GM23338 (cell line): ENCODE measurements at regions not wholly inside any gene's neighbourhood (a gene's known extent, or its start where the extent isn't known, plus 50 kb on each side); places are given as distances from the start of the nearest gene placed in this dataset.

Experiments
- ATAC-seq: fragments of 200-7000 bp; cut with Tn5 transposase; 3 replicates; pipeline ENCODE4 v1.9.1; 2020
- DNase-seq: peaks from one replicate; pipeline ENCODE4 v3.0.0-alpha.2; 2015; ENCODE audit warnings: low spot score
- H2AFZ ChIP-seq: fragments of 200-600 bp; sonication (generic); 2 replicates; pipeline ENCODE4 v1.8.0; 2016; ENCODE audit warnings: antibody characterized with exemption, mild to moderate bottlenecking, moderate library complexity
- H3F3A ChIP-seq: fragments of 200-600 bp; sonication (generic); replicated peaks from 2 replicates; pipeline ENCODE4 v1.8.0; 2017; ENCODE audit warnings: antibody characterized with exemption, mixed run types, low read depth
- H3K27ac ChIP-seq: fragments of 200-600 bp; sonication (generic); 2 replicates; pipeline ENCODE4 v1.6.1; 2016; ENCODE audit warnings: low read depth
- H3K27me3 ChIP-seq: fragments of 200-600 bp; sonication (generic); 2 replicates; pipeline ENCODE4 v1.8.0; 2016; ENCODE audit warnings: mild to moderate bottlenecking, mixed run types, moderate library complexity; ENCODE audit not compliant: insufficient read depth
- H3K36me3 ChIP-seq: fragments of 200-600 bp; sonication (generic); 2 replicates; pipeline ENCODE4 v1.8.0; 2016; ENCODE audit warnings: mild to moderate bottlenecking; ENCODE audit not compliant: insufficient read depth
- H3K4me1 ChIP-seq: fragments of 200-600 bp; sonication (generic); 2 replicates; pipeline ENCODE4 v1.8.0; 2016; ENCODE audit warnings: mild to moderate bottlenecking, moderate library complexity; ENCODE audit not compliant: insufficient read depth
- H3K4me2 ChIP-seq: fragments of 200-600 bp; sonication (generic); 2 replicates; pipeline ENCODE4 v1.7.1; 2017; ENCODE audit warnings: mixed run types
- H3K4me3 ChIP-seq: fragments of 200-600 bp; sonication (generic); 2 replicates; pipeline ENCODE4 v1.6.1; 2016; ENCODE audit warnings: mixed run types
- H3K79me2 ChIP-seq: fragments of 200-600 bp; sonication (generic); replicated peaks from 2 replicates; pipeline ENCODE4 v1.8.0; 2017; ENCODE audit warnings: mild to moderate bottlenecking; ENCODE audit not compliant: insufficient read depth
- H3K9me2 ChIP-seq: fragments of 200-600 bp; sonication (generic); 2 replicates; pipeline ENCODE4 v1.8.0; 2017; ENCODE audit not compliant: insufficient read depth
- H4K20me1 ChIP-seq: fragments of 200-600 bp; sonication (generic); replicated peaks from 2 replicates; pipeline ENCODE4 v1.8.0; 2017; ENCODE audit warnings: mild to moderate bottlenecking; ENCODE audit not compliant: insufficient read depth
- H3K27ac Mint-ChIP-seq: 2 replicates; pipeline ENCODE4 v1.8.0; 2020; ENCODE audit warnings: inconsistent platforms, mild to moderate bottlenecking, moderate library complexity, mixed read lengths
- H3K27me3 Mint-ChIP-seq: 3 replicates; pipeline ENCODE4 v1.8.0; 2022; ENCODE audit warnings: low read depth, mild to moderate bottlenecking, moderate library complexity, mixed read lengths, inconsistent platforms; ENCODE audit not compliant: insufficient read depth, poor library complexity
- H3K36me3 Mint-ChIP-seq: 3 replicates; pipeline ENCODE4 v1.8.0; 2021; ENCODE audit warnings: low read depth, mild to moderate bottlenecking, inconsistent platforms, moderate library complexity, mixed read lengths
- H3K4me1 Mint-ChIP-seq: 3 replicates; pipeline ENCODE4 v1.8.0; 2020; ENCODE audit warnings: mild to moderate bottlenecking, inconsistent platforms, mixed read lengths
- H3K4me3 Mint-ChIP-seq: 3 replicates; pipeline ENCODE4 v1.8.0; 2021; ENCODE audit warnings: moderate library complexity, mild to moderate bottlenecking, inconsistent platforms, mixed read lengths
- H3K9me3 Mint-ChIP-seq: 3 replicates; pipeline ENCODE4 v1.8.0; 2020; ENCODE audit warnings: moderate library complexity, mild to moderate bottlenecking, inconsistent platforms, mixed read lengths
- EZH2phosphoT487 ChIP-seq: fragments of 200-600 bp; sonication (generic); IDR thresholded peaks from one replicate; pipeline ENCODE4 v1.8.1; 2018; ENCODE audit warnings: antibody characterized with exemption; ENCODE audit not compliant: unreplicated experiment
- NANOG ChIP-seq: IDR thresholded peaks from 2 replicates; pipeline ENCODE4 v1.6.1; 2016; ENCODE audit warnings: antibody characterized with exemption, borderline replicate concordance
- POLR2AphosphoS5 ChIP-seq: IDR thresholded peaks from 2 replicates; pipeline ENCODE4 v1.6.1; 2016; ENCODE audit warnings: antibody characterized with exemption, low read depth
- STAT1 ChIP-seq: IDR thresholded peaks from one replicate; pipeline ENCODE4 v1.6.1; 2016; ENCODE audit warnings: antibody characterized with exemption; ENCODE audit not compliant: unreplicated experiment
- ZNF331 ChIP-seq: fragments of 250-450 bp; sonication (Bioruptor Pico); IDR thresholded peaks from 2 replicates; pipeline ENCODE4 v1.5.0; 2020; ENCODE audit warnings: low read depth, mild to moderate bottlenecking, moderate library complexity
- TF ChIP-seq, protein P1 (sequence below): fragments of 250-450 bp; sonication (Bioruptor Pico); IDR thresholded peaks from 2 replicates; pipeline ENCODE4 v1.5.0; 2020; ENCODE audit warnings: mild to moderate bottlenecking, moderate library complexity
- TF ChIP-seq, protein P2 (sequence below), 2 experiments: fragments of 200-600 bp in 1 of 2; sonication (generic) in 1 of 2; conservative IDR thresholded peaks; 2 replicates each; pipeline versions ENCODE4 v1.5.1 to v1.6.1; 2016 to 2017; ENCODE audit warnings: antibody characterized with exemption in 2 of 2, low read depth in 2 of 2, mild to moderate bottlenecking in 2 of 2, moderate library complexity in 1 of 2

DNA sequence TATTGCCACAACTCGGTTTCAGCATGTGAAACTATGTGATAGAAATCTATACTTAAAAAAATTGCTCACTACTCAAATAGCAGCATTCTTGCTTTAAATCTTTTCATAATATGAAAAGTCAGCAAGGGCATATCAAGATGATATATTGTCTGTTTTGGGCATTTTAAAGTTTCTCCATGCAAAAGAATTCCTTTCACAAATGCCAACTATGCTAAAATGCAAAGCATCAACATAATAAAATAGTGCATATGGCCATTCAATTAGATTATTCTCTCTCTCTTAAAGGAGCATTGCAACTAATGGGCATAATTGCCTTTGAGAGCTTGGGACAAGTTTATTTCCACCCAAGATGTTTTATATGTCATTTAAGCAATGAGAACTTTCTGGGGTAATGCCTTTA, 475.1 kb downstream of the ZPLD1 start (continued):
- TF ChIP-seq, protein P1, sequence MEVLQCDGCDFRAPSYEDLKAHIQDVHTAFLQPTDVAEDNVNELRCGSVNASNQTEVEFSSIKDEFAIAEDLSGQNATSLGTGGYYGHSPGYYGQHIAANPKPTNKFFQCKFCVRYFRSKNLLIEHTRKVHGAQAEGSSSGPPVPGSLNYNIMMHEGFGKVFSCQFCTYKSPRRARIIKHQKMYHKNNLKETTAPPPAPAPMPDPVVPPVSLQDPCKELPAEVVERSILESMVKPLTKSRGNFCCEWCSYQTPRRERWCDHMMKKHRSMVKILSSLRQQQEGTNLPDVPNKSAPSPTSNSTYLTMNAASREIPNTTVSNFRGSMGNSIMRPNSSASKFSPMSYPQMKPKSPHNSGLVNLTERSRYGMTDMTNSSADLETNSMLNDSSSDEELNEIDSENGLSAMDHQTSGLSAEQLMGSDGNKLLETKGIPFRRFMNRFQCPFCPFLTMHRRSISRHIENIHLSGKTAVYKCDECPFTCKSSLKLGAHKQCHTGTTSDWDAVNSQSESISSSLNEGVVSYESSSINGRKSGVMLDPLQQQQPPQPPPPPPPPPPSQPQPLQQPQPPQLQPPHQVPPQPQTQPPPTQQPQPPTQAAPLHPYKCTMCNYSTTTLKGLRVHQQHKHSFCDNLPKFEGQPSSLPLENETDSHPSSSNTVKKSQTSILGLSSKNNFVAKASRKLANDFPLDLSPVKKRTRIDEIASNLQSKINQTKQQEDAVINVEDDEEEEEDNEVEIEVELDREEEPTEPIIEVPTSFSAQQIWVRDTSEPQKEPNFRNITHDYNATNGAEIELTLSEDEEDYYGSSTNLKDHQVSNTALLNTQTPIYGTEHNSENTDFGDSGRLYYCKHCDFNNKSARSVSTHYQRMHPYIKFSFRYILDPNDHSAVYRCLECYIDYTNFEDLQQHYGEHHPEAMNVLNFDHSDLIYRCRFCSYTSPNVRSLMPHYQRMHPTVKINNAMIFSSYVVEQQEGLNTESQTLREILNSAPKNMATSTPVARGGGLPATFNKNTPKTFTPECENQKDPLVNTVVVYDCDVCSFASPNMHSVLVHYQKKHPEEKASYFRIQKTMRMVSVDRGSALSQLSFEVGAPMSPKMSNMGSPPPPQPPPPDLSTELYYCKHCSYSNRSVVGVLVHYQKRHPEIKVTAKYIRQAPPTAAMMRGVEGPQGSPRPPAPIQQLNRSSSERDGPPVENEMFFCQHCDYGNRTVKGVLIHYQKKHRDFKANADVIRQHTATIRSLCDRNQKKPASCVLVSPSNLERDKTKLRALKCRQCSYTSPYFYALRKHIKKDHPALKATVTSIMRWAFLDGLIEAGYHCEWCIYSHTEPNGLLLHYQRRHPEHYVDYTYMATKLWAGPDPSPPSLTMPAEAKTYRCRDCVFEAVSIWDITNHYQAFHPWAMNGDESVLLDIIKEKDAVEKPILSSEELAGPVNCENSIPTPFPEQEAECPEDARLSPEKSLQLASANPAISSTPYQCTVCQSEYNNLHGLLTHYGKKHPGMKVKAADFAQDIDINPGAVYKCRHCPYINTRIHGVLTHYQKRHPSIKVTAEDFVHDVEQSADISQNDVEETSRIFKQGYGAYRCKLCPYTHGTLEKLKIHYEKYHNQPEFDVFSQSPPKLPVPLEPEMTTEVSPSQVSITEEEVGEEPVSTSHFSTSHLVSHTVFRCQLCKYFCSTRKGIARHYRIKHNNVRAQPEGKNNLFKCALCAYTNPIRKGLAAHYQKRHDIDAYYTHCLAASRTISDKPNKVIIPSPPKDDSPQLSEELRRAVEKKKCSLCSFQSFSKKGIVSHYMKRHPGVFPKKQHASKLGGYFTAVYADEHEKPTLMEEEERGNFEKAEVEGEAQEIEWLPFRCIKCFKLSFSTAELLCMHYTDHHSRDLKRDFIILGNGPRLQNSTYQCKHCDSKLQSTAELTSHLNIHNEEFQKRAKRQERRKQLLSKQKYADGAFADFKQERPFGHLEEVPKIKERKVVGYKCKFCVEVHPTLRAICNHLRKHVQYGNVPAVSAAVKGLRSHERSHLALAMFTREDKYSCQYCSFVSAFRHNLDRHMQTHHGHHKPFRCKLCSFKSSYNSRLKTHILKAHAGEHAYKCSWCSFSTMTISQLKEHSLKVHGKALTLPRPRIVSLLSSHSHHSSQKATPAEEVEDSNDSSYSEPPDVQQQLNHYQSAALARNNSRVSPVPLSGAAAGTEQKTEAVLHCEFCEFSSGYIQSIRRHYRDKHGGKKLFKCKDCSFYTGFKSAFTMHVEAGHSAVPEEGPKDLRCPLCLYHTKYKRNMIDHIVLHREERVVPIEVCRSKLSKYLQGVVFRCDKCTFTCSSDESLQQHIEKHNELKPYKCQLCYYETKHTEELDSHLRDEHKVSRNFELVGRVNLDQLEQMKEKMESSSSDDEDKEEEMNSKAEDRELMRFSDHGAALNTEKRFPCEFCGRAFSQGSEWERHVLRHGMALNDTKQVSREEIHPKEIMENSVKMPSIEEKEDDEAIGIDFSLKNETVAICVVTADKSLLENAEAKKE = no peak
- TF ChIP-seq STAT1 (no peak), NANOG (no peak), EZH2phosphoT487 (no peak)

DNA sequence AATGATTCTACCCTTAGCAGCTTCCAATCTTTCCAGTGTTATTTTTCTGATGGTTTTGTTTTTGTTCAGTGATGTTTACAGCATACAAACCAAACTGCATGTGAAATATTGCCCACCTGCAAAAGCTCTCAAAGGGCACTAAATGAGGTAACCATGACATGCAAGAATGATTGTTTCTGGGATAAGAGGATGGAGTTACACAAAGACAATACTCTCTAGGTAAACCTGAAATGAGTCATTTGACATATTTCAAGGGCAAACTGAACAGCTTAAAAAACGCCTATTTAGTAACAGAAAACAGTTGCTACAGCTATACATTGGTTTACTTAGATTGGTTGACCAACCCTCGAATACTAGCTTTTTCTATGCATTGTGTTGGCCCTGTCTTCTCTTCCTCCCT, 481.7 kb downstream of the ZPLD1 start:
- Mint-ChIP-seq H3K27ac (no peak overlapping the region), H3K36me3 (peaks cover 8% of the 10 kb centered on the region), H3K9me3 (peaks cover 18% of the 10 kb centered on the region; the same call in 2 of the 3 replicates), H3K4me1 (peaks cover 5% of the 10 kb centered on the region), H3K4me3 (no peak overlapping the region), H3K27me3 (peaks cover 1% of the 10 kb centered on the region)
- ATAC-seq (no peak), DNase-seq (no peak)
- H3K4me1 ChIP-seq = peaks cover 6% of the 10 kb centered on the region; the same call in 1 of the 2 replicates
- H3K36me3 ChIP-seq = no peaks in the 10 kb centered on the region
- no peak overlapping the region for H3K27ac ChIP-seq
- H3K4me3 ChIP-seq = no peak overlapping the region
- no peak overlapping the region for H2AFZ ChIP-seq
- H3K79me2 ChIP-seq = no peaks in the 10 kb centered on the region
- H3K4me2 ChIP-seq = no peak overlapping the region
- no peaks in the 10 kb centered on the region for H3F3A ChIP-seq
- no peaks in the 10 kb centered on the region for H4K20me1 ChIP-seq
- no peaks in the 10 kb centered on the region for H3K27me3 ChIP-seq
- H3K9me2 ChIP-seq = no peaks in the 10 kb centered on the region
- TF ChIP-seq STAT1 (no peak), ZNF331 (no peak), POLR2AphosphoS5 (no peak)
- TF ChIP-seq, protein P2, sequence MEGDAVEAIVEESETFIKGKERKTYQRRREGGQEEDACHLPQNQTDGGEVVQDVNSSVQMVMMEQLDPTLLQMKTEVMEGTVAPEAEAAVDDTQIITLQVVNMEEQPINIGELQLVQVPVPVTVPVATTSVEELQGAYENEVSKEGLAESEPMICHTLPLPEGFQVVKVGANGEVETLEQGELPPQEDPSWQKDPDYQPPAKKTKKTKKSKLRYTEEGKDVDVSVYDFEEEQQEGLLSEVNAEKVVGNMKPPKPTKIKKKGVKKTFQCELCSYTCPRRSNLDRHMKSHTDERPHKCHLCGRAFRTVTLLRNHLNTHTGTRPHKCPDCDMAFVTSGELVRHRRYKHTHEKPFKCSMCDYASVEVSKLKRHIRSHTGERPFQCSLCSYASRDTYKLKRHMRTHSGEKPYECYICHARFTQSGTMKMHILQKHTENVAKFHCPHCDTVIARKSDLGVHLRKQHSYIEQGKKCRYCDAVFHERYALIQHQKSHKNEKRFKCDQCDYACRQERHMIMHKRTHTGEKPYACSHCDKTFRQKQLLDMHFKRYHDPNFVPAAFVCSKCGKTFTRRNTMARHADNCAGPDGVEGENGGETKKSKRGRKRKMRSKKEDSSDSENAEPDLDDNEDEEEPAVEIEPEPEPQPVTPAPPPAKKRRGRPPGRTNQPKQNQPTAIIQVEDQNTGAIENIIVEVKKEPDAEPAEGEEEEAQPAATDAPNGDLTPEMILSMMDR (conservative IDR thresholded peaks at IDR 0.05; ENCODE audit: low read depth in 2 of 2) = no peak
- TF ChIP-seq, protein P1 = no peak
